ENCODE measurements at regions not wholly inside any gene's neighbourhood (a gene's known extent, or its start where the extent isn't known, plus 50 kb on each side); places are given as distances from the start of the nearest gene placed in this dataset.

GRCh38 chrX:40281336-40282005 is 183.7 kb upstream of the BCOR start:
- TF ChIP-seq CTCF (IDR thresholded peaks at IDR 0.05): no peak
- no peak for TF ChIP-seq REST (IDR thresholded peaks at IDR 0.05)
- no peak for TF ChIP-seq ZSCAN20 (CRISPR knock-in tag; IDR thresholded peaks at IDR 0.05)
- TF ChIP-seq PBX3 (IDR thresholded peaks at IDR 0.05): no peak
- no peak for TF ChIP-seq MAX (IDR thresholded peaks at IDR 0.05)
- TF ChIP-seq POLR2A (IDR thresholded peaks at IDR 0.05; ENCODE audit: low read length): no peak
